ENCODE measurements at regions not wholly inside any gene's neighbourhood (a gene's known extent, or its start where the extent isn't known, plus 50 kb on each side); places are given as distances from the start of the nearest gene placed in this dataset.

- TF ChIP-seq, protein P1, sequence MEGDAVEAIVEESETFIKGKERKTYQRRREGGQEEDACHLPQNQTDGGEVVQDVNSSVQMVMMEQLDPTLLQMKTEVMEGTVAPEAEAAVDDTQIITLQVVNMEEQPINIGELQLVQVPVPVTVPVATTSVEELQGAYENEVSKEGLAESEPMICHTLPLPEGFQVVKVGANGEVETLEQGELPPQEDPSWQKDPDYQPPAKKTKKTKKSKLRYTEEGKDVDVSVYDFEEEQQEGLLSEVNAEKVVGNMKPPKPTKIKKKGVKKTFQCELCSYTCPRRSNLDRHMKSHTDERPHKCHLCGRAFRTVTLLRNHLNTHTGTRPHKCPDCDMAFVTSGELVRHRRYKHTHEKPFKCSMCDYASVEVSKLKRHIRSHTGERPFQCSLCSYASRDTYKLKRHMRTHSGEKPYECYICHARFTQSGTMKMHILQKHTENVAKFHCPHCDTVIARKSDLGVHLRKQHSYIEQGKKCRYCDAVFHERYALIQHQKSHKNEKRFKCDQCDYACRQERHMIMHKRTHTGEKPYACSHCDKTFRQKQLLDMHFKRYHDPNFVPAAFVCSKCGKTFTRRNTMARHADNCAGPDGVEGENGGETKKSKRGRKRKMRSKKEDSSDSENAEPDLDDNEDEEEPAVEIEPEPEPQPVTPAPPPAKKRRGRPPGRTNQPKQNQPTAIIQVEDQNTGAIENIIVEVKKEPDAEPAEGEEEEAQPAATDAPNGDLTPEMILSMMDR (conservative IDR thresholded peaks at IDR 0.05), result no peak
- no peak for TF ChIP-seq ZFX (IDR thresholded peaks at IDR 0.05)
- no peak overlapping the region for H3K27ac ChIP-seq
Measured at GRCh38 chr16:85213926-85214675, 101.8 kb upstream of the CIBAR2 start.

DNA sequence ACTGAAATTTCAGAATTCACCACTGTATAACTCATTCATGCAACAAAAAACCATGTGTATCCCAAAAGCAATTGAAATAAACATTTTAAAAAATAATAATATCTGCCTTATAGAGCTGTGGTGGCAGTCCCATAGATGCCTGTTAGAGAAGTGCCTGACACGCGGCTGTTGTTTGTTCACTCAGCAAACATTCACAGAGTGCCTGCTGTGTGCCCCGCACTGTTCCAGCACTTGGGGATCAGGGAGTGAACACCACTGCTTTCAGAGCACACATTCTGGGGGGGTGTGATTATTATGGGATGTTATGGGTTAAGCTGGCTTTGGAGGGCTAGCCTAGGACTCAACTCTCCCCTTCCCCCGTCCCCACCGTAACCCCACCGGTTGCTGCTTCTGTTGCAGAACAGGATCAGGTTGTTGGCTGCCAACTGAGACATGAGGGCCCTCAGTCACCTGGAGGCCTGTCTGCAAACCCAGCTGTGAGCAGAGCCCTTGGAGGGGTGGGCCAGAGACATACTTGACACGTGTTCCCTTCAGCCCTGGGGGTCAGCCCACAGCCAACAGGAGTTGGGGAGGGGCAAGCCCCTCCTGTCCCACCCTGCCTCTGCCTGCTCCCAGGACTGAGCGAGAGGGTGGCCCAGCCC lies 103.3 kb upstream of the CIBAR2 start:
- no peak overlapping the region for H3K27ac ChIP-seq
- no peak for TF ChIP-seq ZFX (IDR thresholded peaks at IDR 0.05)
- TF ChIP-seq, protein P1 (conservative IDR thresholded peaks at IDR 0.05), result no peak

- H3K27ac ChIP-seq, result no peak overlapping the region
- no peak for TF ChIP-seq ZFX (IDR thresholded peaks at IDR 0.05)
- TF ChIP-seq, protein P1 (conservative IDR thresholded peaks at IDR 0.05), result no peak
Measured at GRCh38 chr16:85216522-85217375, 104.5 kb upstream of the CIBAR2 start.

GRCh38 chr16:85220125-85220839 lies 108.0 kb upstream of the CIBAR2 start:
- H3K27ac ChIP-seq, result peak overlapping the region; percentile 72
- peak; percentile 42; the same call in 1 of the 2 replicates for TF ChIP-seq ZFX (IDR thresholded peaks at IDR 0.05)
- TF ChIP-seq, protein P1 (conservative IDR thresholded peaks at IDR 0.05), result no peak

DNA sequence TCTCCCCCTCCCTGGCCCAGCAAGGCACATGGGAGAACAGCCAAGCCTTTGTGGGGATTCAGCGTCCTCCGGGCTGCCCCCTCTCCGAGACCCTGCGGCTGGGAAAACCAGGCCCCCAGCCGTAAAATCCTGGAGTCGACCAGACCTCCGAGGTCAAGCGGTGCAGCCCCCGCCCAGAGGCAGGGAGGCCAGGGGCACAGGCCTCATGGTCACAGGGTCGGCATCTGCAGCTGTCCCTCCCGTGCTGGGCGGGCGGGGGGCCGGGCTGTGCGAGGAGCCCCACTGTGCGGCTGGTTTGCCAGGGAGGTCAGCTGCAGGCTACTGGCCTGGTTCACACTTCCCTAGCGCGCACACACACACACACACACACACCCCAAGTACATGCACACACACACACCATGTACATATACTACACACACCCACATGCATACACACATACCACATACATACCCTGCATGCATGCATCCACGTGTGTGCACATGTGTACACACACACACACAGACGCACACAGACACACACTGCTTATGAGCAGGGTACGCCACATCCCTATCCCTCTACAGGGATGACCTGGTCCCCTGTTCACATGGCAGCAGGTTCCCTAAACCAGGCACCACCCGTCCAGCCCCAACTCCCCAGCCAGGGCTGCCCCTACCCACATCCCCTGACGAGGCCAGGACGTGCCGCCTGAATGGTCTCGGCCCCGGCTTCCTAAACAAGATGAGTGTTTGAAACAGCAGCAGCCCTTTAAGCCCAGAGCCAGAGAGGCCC lies 108.9 kb upstream of the CIBAR2 start:
- peak overlapping the region; percentile 72 for H3K27ac ChIP-seq
- TF ChIP-seq ZFX (IDR thresholded peaks at IDR 0.05), result no peak
- TF ChIP-seq, protein P1 (conservative IDR thresholded peaks at IDR 0.05), result no peak

- no peak overlapping the region for H3K27ac ChIP-seq
- TF ChIP-seq, protein P1 (conservative IDR thresholded peaks at IDR 0.05), result no peak
- no peak for TF ChIP-seq ZFX (IDR thresholded peaks at IDR 0.05)
Measured at GRCh38 chr16:85221771-85222154, 109.5 kb upstream of the CIBAR2 start.

Data from C4-2B (cell line).